Panc1 (cell line): ENCODE measurements at regions not wholly inside any gene's neighbourhood (a gene's known extent, or its start where the extent isn't known, plus 50 kb on each side); places are given as distances from the start of the nearest gene placed in this dataset.

ENCODE experiments used
- ATAC-seq: fragments of 200-7000 bp; cut with Tn5 transposase; 2 replicates; pipeline ENCODE4 v1.9.1; 2020; ENCODE audit warnings: mild to moderate bottlenecking, moderate library complexity
- BruUV-seq: library from RNA; stranded (reverse); fragments of 400-500 nt; replicated peaks from 2 replicates; lab custom pipeline; 2021; lab: Mats Ljungman, UMichigan
- CTCF ChIA-PET: fragments of 300-600 bp; sonication (Branson Sonifier 250); formaldehyde crosslinking; loops from one replicate; lab custom pipeline; 2022; ENCODE audit warnings: antibody characterized with exemption; lab: Charles Lee
- POLR2A ChIA-PET: fragments of 300-600 bp; sonication (Branson Sonifier 250); formaldehyde crosslinking; loops from one replicate; lab custom pipeline; 2022; ENCODE audit warnings: antibody characterized with exemption; lab: Charles Lee
- DNase-seq: peaks from one replicate; pipeline ENCODE4 v3.0.0-alpha.2; 2010; ENCODE audit warnings: low read depth, low spot score
- H3K27ac ChIP-seq: 2 replicates; pipeline ENCODE4 v1.5.1; 2011; ENCODE audit warnings: mild to moderate bottlenecking, low read length, inconsistent platforms
- H3K27me3 ChIP-seq: fragments of 200-500 bp; sonication (Bioruptor generic); 2 replicates; pipeline ENCODE4 v1.6.0; 2014; ENCODE audit warnings: low read length, inconsistent platforms; ENCODE audit not compliant: control insufficient read depth, insufficient read depth
- H3K36me3 ChIP-seq: fragments of 200-500 bp; sonication (Bioruptor generic); 2 replicates; pipeline ENCODE4 v1.5.1; 2014; ENCODE audit warnings: inconsistent platforms, mild to moderate bottlenecking, low read length, moderate library complexity; ENCODE audit not compliant: control insufficient read depth, insufficient read depth
- H3K4me1 ChIP-seq: 2 replicates; pipeline ENCODE4 v1.5.1; 2011; ENCODE audit warnings: inconsistent platforms, mild to moderate bottlenecking, low read length, moderate library complexity; ENCODE audit not compliant: control insufficient read depth, insufficient read depth
- H3K4me3 ChIP-seq, 2 experiments: 2 replicates each; pipeline ENCODE4 v1.5.1; 2011 to 2012; ENCODE audit warnings: low read depth in 2 of 2, low read length in 2 of 2, mild to moderate bottlenecking in 2 of 2, inconsistent platforms in 1 of 2, moderate library complexity in 1 of 2
- H3K9me3 ChIP-seq: fragments of 200-500 bp; sonication (Bioruptor generic); 2 replicates; pipeline ENCODE4 v1.5.1; 2014; ENCODE audit warnings: low read depth, mild to moderate bottlenecking, inconsistent platforms, low read length, moderate library complexity; ENCODE audit not compliant: control insufficient read depth, insufficient read depth
- POLR2AphosphoS5 ChIP-seq: IDR thresholded peaks from 2 replicates; pipeline ENCODE4 v1.6.1; 2012; ENCODE audit warnings: mild to moderate bottlenecking, low read depth, low read length, moderate library complexity
- SIN3A ChIP-seq: IDR thresholded peaks from 2 replicates; pipeline ENCODE4 v1.6.1; 2012; ENCODE audit warnings: low read depth, mild to moderate bottlenecking, low read length, moderate library complexity, borderline replicate concordance; ENCODE audit not compliant: insufficient read depth
- TCF7L2 ChIP-seq: IDR thresholded peaks from 2 replicates; pipeline ENCODE4 v1.6.1; 2011; ENCODE audit warnings: mild to moderate bottlenecking, low read depth, low read length, inconsistent platforms
- in situ Hi-C: cut with HindIII; loops from 2 replicates; pipeline ENCODE4 v1.10.0; 2016; ENCODE audit warnings: low sequenced_read_pairs, low pct_unique_long_range_greater_than_20kb
- intact Hi-C: fragments of 100-400 bp; cut with micrococcal nuclease; formaldehyde crosslinking; loops from one replicate; pipeline ENCODE4 v1.10.0; 2022; ENCODE audit not compliant: unreplicated experiment
- TF ChIP-seq, protein P1 (sequence below): fragments of 450-650 bp; IDR thresholded peaks from 2 replicates; pipeline ENCODE4 v1.5.1; 2017; ENCODE audit warnings: mild to moderate bottlenecking
- TF ChIP-seq, protein P2 (sequence below), 2 experiments: IDR thresholded peaks; 2 replicates each; pipeline ENCODE4 v1.6.1; 2011 to 2012; ENCODE audit warnings: low read depth in 2 of 2, control low read depth in 1 of 2, low read length in 1 of 2, mild to moderate bottlenecking in 1 of 2, moderate library complexity in 1 of 2; ENCODE audit not compliant: insufficient read depth in 1 of 2

DNA sequence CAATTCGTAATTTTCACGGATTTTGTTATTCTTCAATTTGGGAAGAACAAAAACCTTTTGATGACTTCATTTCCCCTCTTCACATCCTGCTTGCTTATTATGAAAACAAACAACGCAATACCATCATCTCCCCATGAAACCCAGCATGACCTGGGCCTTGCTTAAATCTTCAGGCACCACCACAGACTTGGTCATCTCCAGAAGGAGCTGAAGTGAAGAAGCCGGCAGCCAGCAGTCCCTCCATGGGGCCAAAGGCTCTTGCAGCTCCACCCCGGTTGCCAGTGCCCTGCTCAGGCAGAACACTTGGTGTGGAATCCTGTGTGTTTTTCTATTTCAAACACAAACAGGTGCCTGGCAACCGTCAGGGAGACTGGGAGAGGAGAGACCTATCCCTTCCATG is 982.9 kb upstream of the TMEM132C start:
- H3K36me3 ChIP-seq: no peaks in the 10 kb centered on the region
- no peak overlapping the region for H3K27ac ChIP-seq
- no peaks in the 10 kb centered on the region for H3K4me1 ChIP-seq
- H3K9me3 ChIP-seq: no peaks in the 10 kb centered on the region
- in situ Hi-C loops (no loop called here), intact Hi-C loops (no loop called here)
- DNase-seq: no peak
- no peak for TF ChIP-seq TCF7L2
- TF ChIP-seq SIN3A: no peak
- TF ChIP-seq POLR2AphosphoS5: no peak
- TF ChIP-seq, protein P1, sequence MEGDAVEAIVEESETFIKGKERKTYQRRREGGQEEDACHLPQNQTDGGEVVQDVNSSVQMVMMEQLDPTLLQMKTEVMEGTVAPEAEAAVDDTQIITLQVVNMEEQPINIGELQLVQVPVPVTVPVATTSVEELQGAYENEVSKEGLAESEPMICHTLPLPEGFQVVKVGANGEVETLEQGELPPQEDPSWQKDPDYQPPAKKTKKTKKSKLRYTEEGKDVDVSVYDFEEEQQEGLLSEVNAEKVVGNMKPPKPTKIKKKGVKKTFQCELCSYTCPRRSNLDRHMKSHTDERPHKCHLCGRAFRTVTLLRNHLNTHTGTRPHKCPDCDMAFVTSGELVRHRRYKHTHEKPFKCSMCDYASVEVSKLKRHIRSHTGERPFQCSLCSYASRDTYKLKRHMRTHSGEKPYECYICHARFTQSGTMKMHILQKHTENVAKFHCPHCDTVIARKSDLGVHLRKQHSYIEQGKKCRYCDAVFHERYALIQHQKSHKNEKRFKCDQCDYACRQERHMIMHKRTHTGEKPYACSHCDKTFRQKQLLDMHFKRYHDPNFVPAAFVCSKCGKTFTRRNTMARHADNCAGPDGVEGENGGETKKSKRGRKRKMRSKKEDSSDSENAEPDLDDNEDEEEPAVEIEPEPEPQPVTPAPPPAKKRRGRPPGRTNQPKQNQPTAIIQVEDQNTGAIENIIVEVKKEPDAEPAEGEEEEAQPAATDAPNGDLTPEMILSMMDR: no peak
- TF ChIP-seq, protein P2, sequence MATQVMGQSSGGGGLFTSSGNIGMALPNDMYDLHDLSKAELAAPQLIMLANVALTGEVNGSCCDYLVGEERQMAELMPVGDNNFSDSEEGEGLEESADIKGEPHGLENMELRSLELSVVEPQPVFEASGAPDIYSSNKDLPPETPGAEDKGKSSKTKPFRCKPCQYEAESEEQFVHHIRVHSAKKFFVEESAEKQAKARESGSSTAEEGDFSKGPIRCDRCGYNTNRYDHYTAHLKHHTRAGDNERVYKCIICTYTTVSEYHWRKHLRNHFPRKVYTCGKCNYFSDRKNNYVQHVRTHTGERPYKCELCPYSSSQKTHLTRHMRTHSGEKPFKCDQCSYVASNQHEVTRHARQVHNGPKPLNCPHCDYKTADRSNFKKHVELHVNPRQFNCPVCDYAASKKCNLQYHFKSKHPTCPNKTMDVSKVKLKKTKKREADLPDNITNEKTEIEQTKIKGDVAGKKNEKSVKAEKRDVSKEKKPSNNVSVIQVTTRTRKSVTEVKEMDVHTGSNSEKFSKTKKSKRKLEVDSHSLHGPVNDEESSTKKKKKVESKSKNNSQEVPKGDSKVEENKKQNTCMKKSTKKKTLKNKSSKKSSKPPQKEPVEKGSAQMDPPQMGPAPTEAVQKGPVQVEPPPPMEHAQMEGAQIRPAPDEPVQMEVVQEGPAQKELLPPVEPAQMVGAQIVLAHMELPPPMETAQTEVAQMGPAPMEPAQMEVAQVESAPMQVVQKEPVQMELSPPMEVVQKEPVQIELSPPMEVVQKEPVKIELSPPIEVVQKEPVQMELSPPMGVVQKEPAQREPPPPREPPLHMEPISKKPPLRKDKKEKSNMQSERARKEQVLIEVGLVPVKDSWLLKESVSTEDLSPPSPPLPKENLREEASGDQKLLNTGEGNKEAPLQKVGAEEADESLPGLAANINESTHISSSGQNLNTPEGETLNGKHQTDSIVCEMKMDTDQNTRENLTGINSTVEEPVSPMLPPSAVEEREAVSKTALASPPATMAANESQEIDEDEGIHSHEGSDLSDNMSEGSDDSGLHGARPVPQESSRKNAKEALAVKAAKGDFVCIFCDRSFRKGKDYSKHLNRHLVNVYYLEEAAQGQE (IDR thresholded peaks at IDR 0.05; ENCODE audit: insufficient read depth in 1 of 2, low read depth in 2 of 2, low read length in 1 of 2): no peak
- ATAC-seq: no peak
- CTCF ChIA-PET: interaction anchor here (0.7 kb wide), 1 partner anchor 11 kb away, joined by 4 read pairs; no protein-coding TSS in a partner anchor
- BruUV-seq: no TSS peak
- H3K27me3 ChIP-seq: no peaks in the 10 kb centered on the region
- POLR2A ChIA-PET: interaction anchor here (0.6 kb wide), 1 partner anchor 363 kb away, joined by 8 read pairs; no protein-coding TSS in a partner anchor
- H3K4me3 ChIP-seq: no peak overlapping the region

DNA sequence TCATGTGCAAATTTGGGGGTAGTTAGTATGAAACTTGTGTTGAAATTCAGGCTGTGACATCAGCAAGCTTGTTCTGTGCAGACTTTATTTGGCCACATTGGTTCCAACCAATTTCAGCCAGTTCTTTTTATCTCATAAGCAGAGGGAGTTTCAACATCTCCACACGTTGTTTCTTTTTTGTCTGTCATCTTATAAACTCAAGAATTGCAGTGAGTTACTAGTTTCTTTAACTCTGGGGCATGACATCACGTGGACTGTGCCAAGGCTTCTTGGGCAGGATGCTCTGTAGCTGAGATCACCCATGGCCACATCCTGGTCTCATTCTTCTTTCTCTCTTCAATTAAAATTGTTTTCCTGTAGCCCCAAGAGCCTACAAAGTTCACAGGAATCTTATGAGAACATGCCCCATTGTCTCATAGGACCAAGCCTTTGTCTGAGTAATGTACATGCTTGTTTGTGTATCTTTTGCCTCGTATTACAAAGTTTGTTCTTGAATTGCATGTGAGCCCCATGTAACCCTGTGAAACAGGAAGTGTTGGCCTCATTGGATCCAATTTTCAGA is 982.0 kb upstream of the TMEM132C start:
- DNase-seq (no peak), ATAC-seq (no peak)
- no TSS peak for BruUV-seq
- no peak overlapping the region for H3K4me3 ChIP-seq
- ChIA-PET CTCF (no interaction called here), POLR2A (no interaction called here)
- no peaks in the 10 kb centered on the region for H3K36me3 ChIP-seq
- TF ChIP-seq, protein P2 (IDR thresholded peaks at IDR 0.05; ENCODE audit: insufficient read depth in 1 of 2, low read depth in 2 of 2, low read length in 1 of 2): no peak
- TF ChIP-seq POLR2AphosphoS5 (no peak), SIN3A (no peak), TCF7L2 (no peak)
- TF ChIP-seq, protein P1: no peak
- no peak overlapping the region for H3K27ac ChIP-seq
- in situ Hi-C loops: no loop called here
- intact Hi-C loops: no loop called here
- H3K9me3 ChIP-seq: no peaks in the 10 kb centered on the region
- H3K27me3 ChIP-seq: no peaks in the 10 kb centered on the region
- H3K4me1 ChIP-seq: no peaks in the 10 kb centered on the region
